H9 (cell line): ENCODE measurements at regions not wholly inside any gene's neighbourhood (a gene's known extent, or its start where the extent isn't known, plus 50 kb on each side); places are given as distances from the start of the nearest gene placed in this dataset.

Experiments
- DNase-seq: peaks from one replicate; pipeline ENCODE4 v3.0.0-alpha.2; 2017
- H2AFZ ChIP-seq: one replicate; pipeline ENCODE4 v1.6.1; 2013; ENCODE audit warnings: mild to moderate bottlenecking, low read length, control low read depth, moderate library complexity
- H2AK5ac ChIP-seq: 2 replicates; pipeline ENCODE4 v1.6.1; 2013; ENCODE audit warnings: low read length, control low read depth, mixed read lengths; ENCODE audit not compliant: insufficient read length
- H2BK120ac ChIP-seq: one replicate; pipeline ENCODE4 v1.6.1; 2013; ENCODE audit warnings: low read depth, mild to moderate bottlenecking, low read length, control low read depth, inconsistent platforms; ENCODE audit not compliant: poor library complexity, severe bottlenecking
- H2BK12ac ChIP-seq: 2 replicates; pipeline ENCODE4 v1.6.1; 2013; ENCODE audit warnings: low read length, control low read depth, mixed read lengths, low read depth; ENCODE audit not compliant: insufficient read length
- H2BK15ac ChIP-seq: 2 replicates; pipeline ENCODE4 v1.6.1; 2013; ENCODE audit warnings: low read depth, low read length, control low read depth
- H2BK20ac ChIP-seq: one replicate; pipeline ENCODE4 v1.6.1; 2013; ENCODE audit warnings: low read depth, mild to moderate bottlenecking, low read length, control low read depth, inconsistent platforms; ENCODE audit not compliant: poor library complexity, severe bottlenecking
- H2BK5ac ChIP-seq: 2 replicates; pipeline ENCODE4 v1.6.1; 2013; ENCODE audit warnings: low read length, control low read depth, mixed read lengths; ENCODE audit not compliant: insufficient read length
- H3K14ac ChIP-seq: 2 replicates; pipeline ENCODE4 v1.6.1; 2013; ENCODE audit warnings: low read length, control low read depth; ENCODE audit not compliant: insufficient read depth
- H3K18ac ChIP-seq: 2 replicates; pipeline ENCODE4 v1.6.1; 2013; ENCODE audit warnings: low read depth, mild to moderate bottlenecking, mixed read lengths, low read length, control low read depth; ENCODE audit not compliant: insufficient read length
- H3K23ac ChIP-seq: 2 replicates; pipeline ENCODE4 v1.6.1; 2013; ENCODE audit warnings: low read length, control low read depth, mixed read lengths, low read depth; ENCODE audit not compliant: insufficient read length
- H3K23me2 ChIP-seq: 2 replicates; pipeline ENCODE4 v1.6.1; 2013; ENCODE audit warnings: low read depth, mild to moderate bottlenecking, mixed read lengths, low read length, control low read depth; ENCODE audit not compliant: insufficient read length, poor library complexity, severe bottlenecking
- H3K27ac ChIP-seq: 2 replicates; pipeline ENCODE4 v1.5.1; 2013; ENCODE audit warnings: low read length, control low read depth, mixed read lengths, low read depth; ENCODE audit not compliant: insufficient read length
- H3K27me3 ChIP-seq: 2 replicates; pipeline ENCODE4 v1.6.1; 2013; ENCODE audit warnings: low read length, control low read depth, inconsistent platforms; ENCODE audit not compliant: insufficient read depth
- H3K4ac ChIP-seq: 2 replicates; pipeline ENCODE4 v1.6.1; 2013; ENCODE audit warnings: low read depth, mild to moderate bottlenecking, control low read depth, inconsistent platforms, low read length, moderate library complexity
- H3K4me1 ChIP-seq: 2 replicates; pipeline ENCODE4 v1.6.1; 2013; ENCODE audit warnings: low read length, control low read depth, inconsistent platforms; ENCODE audit not compliant: insufficient read depth
- H3K4me2 ChIP-seq: 2 replicates; pipeline ENCODE4 v1.6.1; 2013; ENCODE audit warnings: low read length, control low read depth, mixed read lengths; ENCODE audit not compliant: insufficient read length, insufficient read depth
- H3K56ac ChIP-seq: 2 replicates; pipeline ENCODE4 v1.6.1; 2013; ENCODE audit warnings: low read depth, mild to moderate bottlenecking, mixed read lengths, low read length, control low read depth; ENCODE audit not compliant: insufficient read length
- H3K79me1 ChIP-seq: 2 replicates; pipeline ENCODE4 v1.6.1; 2013; ENCODE audit warnings: low read depth, mild to moderate bottlenecking, moderate library complexity, low read length, control low read depth, inconsistent platforms; ENCODE audit not compliant: insufficient read depth, poor library complexity, severe bottlenecking
- H3K79me2 ChIP-seq: 2 replicates; pipeline ENCODE4 v1.6.1; 2013; ENCODE audit warnings: low read length, control low read depth, inconsistent platforms; ENCODE audit not compliant: insufficient read depth
- H3K9ac ChIP-seq: 2 replicates; pipeline ENCODE4 v1.6.1; 2013; ENCODE audit warnings: low read length, control low read depth, mixed read lengths; ENCODE audit not compliant: insufficient read length; ENCODE audit errors: extremely low read depth
- H3K9me3 ChIP-seq: one replicate; pipeline ENCODE4 v1.6.1; 2013; ENCODE audit warnings: low read depth, low read length, inconsistent platforms; ENCODE audit not compliant: control insufficient read depth
- H3T11ph ChIP-seq: one replicate; pipeline ENCODE4 v1.6.1; 2013; ENCODE audit warnings: mild to moderate bottlenecking, low read length, control low read depth, inconsistent platforms
- H4K20me1 ChIP-seq: one replicate; pipeline ENCODE4 v1.6.1; 2013; ENCODE audit not compliant: control insufficient read depth, insufficient read length, insufficient read depth
- H4K5ac ChIP-seq: 2 replicates; pipeline ENCODE4 v1.6.1; 2013; ENCODE audit warnings: low read depth, mild to moderate bottlenecking, mixed read lengths, low read length, control low read depth; ENCODE audit not compliant: insufficient read length
- H4K8ac ChIP-seq: replicated peaks from 2 replicates; pipeline ENCODE4 v1.6.1; 2013; ENCODE audit warnings: low read length, control low read depth, mixed read lengths, low read depth; ENCODE audit not compliant: insufficient read length
- H4K91ac ChIP-seq: 2 replicates; pipeline ENCODE4 v1.6.1; 2013; ENCODE audit warnings: low read depth, mild to moderate bottlenecking, moderate library complexity, mixed read lengths, low read length, control low read depth; ENCODE audit not compliant: insufficient read length
- H3K27ac Mint-ChIP-seq, 3 experiments: 2 replicates in 2 of 3; 3 replicates in 1 of 3; pipeline ENCODE4 v1.8.0; 2020 to 2021; ENCODE audit warnings: mixed read lengths in 3 of 3, mild to moderate bottlenecking in 1 of 3, moderate library complexity in 1 of 3
- H3K27me3 Mint-ChIP-seq: 2 replicates; pipeline ENCODE4 v1.8.0; 2021; ENCODE audit warnings: low read depth, mild to moderate bottlenecking, moderate library complexity, mixed read lengths
- H3K36me3 Mint-ChIP-seq, 3 experiments: 2 replicates in 2 of 3; 3 replicates in 1 of 3; pipeline ENCODE4 v1.8.0; 2020 to 2021; ENCODE audit warnings: low read depth in 3 of 3, mixed read lengths in 3 of 3; ENCODE audit not compliant: insufficient read depth in 1 of 3
- H3K4me1 Mint-ChIP-seq, 2 experiments: 2 replicates each; pipeline ENCODE4 v1.8.0; 2020; ENCODE audit warnings: mixed read lengths in 2 of 2
- H3K4me3 Mint-ChIP-seq, 2 experiments: 2 replicates in 1 of 2; 3 replicates in 1 of 2; pipeline ENCODE4 v1.8.0; 2020 to 2021; ENCODE audit warnings: mild to moderate bottlenecking in 2 of 2, mixed read lengths in 2 of 2, moderate library complexity in 1 of 2
- H3K9me3 Mint-ChIP-seq, 2 experiments: 2 replicates in 1 of 2; 3 replicates in 1 of 2; pipeline ENCODE4 v1.8.0; 2020; ENCODE audit warnings: mild to moderate bottlenecking in 2 of 2, mixed read lengths in 2 of 2, moderate library complexity in 1 of 2
- CTCF ChIP-seq: fragments of 200-600 bp; sonication (generic); conservative IDR thresholded peaks from 3 replicates; pipeline ENCODE4 v1.8.0; 2021; ENCODE audit warnings: antibody characterized with exemption, mild to moderate bottlenecking
- WGBS: extraction: QIAGEN DNeasy Blood & Tissue Kit; methylation state at CpG from one replicate; pipeline ENCODE4 v1.1.7; 2013; ENCODE audit warnings: missing lambda C conversion rate, low lambda C conversion rate, mixed read lengths; ENCODE audit not compliant: insufficient read length; ENCODE audit errors: extremely low coverage; 5-methylcytosine and 5-hydroxymethylcytosine counted together

GRCh38 chr17:77352996-77353395, 212.2 kb downstream of the SEC14L1 start:
- Mint-ChIP-seq H3K4me3 (no peak overlapping the region), H3K4me1 (peaks cover 19 to 27% of the 10 kb centered on the region in 2 experiments), H3K27me3 (peaks cover 5% of the 10 kb centered on the region; the same call in 1 of the 2 replicates), H3K9me3 (peaks cover 12 to 18% of the 10 kb centered on the region in 2 experiments), H3K36me3 (peaks cover 10 to 14% (median 11%) of the 10 kb centered on the region in 3 experiments; a peak in 6 of 7 replicates), H3K27ac (no peak overlapping the region)
- Histone ChIP-seq H2BK12ac (no peak overlapping the region), H3K27me3 (no peaks in the 10 kb centered on the region), H3K79me2 (no peaks in the 10 kb centered on the region), H3K4me1 (no peaks in the 10 kb centered on the region; the same call in 1 of the 2 replicates), H2AK5ac (no peak overlapping the region), H2BK20ac (no peak overlapping the region), H4K20me1 (no peaks in the 10 kb centered on the region), H3K14ac (no peak overlapping the region), H2AFZ (no peak overlapping the region), H3K4ac (no peak overlapping the region), H3K23ac (no peak overlapping the region), H2BK15ac (no peak overlapping the region), H3K9ac (no peak overlapping the region), H3K18ac (no peak overlapping the region), H3K4me2 (no peak overlapping the region), H3K56ac (no peak overlapping the region), H3K23me2 (no peaks in the 10 kb centered on the region), H4K91ac (no peak overlapping the region), H4K8ac (no peak overlapping the region), H4K5ac (no peak overlapping the region), H2BK120ac (no peak overlapping the region), H2BK5ac (no peak overlapping the region), H3K9me3 (no peaks in the 10 kb centered on the region), H3K27ac (no peak overlapping the region), H3K79me1 (no peaks in the 10 kb centered on the region), H3T11ph (no peak overlapping the region)
- WGBS = no CpG with 5 or more reads among the region's 6 CpGs
- TF ChIP-seq CTCF = no peak
- no peak for DNase-seq
